ENCODE measurements at regions not wholly inside any gene's neighbourhood (a gene's known extent, or its start where the extent isn't known, plus 50 kb on each side); places are given as distances from the start of the nearest gene placed in this dataset.
"Not testable (repeated sequence)": the region's sequence is repeated elsewhere in the genome, so short reads cannot be mapped to it uniquely, and the experiment has no call there.

DNA sequence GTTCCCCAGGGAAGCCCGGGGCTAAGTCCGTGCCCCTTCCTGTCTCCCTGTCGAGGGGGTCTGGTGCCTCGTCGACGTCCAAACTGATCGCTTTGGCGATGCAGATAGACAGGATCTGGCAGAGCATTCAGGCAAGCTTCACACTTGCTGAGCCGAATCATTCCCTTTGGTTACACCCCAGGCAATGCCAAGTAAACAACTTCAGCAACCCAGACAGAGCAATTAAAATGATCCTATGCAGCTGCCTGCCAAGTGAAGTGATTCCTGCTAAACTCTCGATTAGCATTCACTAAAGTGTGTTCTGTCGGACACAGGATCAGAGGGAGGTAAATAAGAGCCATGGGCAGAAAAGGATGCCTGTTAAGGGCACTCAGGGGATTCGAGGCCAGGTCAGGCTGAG is 108.2 kb upstream of the RAB12 start:
- DNase-seq, result peak; percentile 19

DNA sequence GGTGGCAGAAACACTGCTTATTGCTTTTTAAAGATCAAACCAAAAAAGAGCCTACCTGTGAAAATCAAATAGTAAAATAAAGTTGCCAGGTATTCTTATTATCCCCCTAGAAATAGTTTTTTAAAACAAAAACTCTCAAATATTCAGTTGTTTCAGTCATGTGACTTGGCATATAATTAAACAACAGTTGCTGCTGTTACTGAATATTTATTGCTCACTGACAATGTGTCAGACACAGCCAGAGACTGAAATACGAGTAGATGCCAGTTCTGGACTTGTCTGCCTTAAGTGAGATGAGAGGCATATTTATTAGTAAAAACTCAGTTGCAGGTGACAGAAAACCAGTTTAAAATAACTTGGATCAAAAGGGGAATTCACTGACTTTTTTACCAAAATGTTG is 106.0 kb upstream of the RAB12 start:
- DNase-seq, result no peak

DNA sequence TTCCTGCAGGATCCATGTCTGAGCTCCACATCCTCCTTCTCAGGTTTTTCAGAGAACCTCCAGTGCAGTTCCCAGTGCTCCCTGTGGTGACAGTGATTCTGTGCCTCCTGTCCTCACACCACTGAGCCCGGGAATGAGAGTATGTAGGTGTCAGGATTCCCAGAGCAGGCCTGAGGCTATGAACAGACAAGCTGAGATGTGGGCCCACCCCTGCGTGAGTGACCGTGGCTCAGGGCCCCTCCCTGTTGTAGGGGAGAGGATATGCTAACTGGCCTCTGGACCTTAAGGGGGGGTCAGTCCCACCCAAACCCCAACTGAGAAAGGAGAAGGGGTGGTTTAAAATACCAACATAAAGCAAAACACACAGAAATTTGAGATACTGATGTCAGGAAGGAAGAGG is 104.8 kb upstream of the RAB12 start:
- DNase-seq, result no peak

DNA sequence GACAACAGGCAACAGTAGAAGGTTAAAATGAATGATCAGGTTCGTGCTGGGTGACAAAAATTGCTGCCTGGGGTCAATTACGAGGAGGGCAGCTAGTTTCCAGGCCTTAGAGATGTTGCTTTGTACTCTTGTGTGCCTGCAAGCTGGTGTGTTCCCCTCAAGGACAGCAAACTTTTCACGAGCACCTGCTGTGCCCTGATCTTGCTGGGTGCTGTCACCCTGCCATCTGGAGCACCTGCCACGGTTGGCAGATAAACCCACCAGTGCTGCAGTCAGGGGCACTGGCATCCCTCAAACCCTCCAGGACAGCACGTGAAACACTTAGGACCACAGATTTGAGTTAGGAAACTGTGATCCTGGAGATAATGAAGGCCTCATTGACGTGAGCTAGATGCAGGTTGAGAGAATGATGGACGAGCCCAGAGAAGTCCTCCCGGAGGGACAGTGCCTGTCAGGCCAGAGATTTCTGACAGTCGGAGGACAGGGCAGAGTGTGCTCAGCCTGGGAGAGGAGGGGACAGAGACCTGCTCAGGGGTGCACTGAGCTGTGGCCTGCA is 104.3 kb upstream of the RAB12 start:
- no peak for DNase-seq

DNA sequence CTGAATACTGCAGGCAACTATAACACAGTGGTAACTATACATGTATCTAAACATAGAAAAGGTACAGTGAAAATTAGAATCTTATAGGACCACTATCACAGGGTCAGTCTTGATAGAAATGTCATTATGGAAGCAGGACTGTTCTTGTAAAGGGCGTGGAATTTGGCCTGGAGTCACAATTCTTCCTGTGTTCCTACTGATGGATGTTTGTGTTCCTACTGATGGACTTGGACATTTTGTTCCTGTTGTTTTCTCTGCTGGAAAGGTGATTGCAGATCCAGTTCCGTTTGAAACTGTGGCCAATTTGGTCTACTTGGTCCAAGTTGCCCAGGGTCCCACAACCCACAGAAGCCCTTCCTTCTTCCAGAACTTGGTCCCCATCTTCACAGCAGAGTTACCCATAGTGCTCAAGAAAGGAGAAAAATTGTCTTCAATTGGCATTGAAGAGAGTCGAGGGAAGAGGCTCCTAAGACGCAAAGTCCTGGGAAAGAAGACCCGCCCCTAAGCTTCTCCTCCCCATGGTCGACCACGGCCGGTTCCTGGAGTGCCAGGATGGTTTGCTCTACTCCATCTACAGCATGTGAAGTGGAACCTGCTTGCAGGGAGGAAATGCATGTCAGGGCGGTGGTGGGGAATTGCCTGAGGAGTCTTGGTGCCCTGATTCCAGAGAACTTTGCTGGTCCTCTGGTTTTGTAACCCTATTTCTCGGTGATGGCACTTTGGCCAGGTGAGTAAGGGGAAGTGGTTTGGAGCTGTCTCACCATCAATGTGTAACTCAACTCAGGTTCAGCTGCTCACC is 102.8 kb upstream of the RAB12 start:
- DNase-seq, result no peak

DNA sequence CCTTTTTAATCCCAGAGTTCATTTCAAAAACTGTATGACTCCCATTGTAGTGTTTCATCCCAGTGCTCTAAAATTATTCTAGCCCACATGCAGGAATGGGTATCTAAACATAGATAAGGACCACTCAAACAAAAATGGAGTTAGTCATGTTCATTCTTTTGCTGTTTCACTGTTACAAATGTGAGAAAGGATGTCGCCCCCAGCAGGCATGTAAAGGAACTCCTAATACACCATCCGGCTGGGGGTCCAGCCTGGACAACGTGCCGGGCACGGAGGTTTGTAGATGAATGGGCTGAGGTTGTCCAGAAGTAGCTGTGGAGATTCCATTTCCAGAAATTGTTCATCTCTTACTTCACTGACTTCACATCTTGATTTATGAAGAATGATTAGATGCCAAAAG is 101.9 kb upstream of the RAB12 start:
- DNase-seq, result no peak

DNA sequence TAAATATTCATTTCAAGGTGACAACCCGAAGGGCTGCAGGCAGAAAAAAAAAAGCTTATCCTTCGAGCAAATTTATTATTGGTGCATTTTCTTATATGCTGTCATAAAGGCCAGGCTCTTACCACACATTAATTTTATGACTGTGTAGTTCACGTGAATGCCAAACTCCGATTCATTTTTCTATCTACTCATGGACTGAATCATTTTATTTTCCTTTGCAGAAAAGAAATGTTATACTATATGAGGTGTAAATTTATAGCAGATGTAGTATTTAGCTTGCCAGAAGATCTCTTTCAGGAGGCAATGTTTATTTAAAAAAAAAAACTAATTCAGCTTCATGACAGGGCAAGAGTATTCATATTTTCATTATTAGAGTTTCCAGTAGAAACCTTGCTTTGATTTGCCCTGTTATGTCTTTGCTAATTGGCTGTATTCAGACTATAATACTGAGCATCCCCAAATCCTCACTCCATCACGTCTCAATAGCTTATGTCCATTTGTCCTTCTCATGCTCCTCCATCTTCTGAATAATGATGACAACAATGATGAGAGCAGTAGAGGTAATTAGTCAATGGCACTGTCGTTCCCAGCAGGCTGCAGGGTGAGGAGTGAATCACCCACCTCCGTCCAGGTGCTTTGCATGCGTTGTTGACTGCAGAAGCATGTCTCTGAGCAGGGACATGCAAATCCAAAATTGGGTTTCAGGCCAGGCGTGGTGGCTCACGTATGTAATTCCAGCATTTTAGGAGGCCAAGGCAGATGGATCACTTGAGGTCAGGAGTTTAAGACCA is 101.1 kb upstream of the RAB12 start:
- no peak for DNase-seq

DNA sequence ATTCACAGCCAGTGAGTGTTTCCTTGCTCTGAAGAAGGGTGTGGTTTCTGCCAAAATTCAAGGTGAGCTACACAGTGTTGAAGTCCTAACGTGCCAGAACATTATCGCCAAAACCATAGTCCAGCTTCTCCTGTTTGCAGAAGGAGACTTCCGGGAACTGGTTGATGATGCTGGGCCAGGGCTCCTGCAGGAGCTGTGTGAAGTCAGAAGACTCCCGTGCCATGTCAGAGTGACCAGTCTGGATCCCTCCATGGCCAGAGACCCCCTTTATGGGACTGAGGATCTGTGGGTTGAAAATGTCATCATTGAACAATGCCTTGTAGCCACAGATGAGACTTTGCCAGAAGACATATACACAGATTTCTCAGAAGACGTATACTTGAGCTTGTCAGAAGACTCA is 96.0 kb upstream of the RAB12 start:
- no peak for DNase-seq

DNA sequence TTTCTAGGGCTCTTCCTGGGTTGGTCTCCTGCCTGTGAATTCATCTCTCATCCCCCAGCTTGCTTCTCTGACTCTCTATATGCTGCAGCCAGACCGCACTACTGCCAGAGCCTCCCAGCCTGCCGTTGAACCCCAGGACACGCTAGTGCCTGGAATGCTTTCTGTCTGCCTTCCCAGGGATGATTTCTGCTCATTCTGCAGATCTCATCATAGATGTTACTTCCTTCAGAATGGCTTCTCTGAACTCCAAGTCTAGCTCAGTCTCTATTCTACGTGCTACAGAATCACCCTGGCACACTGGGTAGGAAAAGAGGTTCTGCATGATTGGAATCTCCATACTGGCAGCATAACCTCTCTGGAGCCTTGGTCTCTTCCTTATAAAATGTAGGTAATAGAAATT is 94.8 kb upstream of the RAB12 start:
- DNase-seq, result no peak

DNA sequence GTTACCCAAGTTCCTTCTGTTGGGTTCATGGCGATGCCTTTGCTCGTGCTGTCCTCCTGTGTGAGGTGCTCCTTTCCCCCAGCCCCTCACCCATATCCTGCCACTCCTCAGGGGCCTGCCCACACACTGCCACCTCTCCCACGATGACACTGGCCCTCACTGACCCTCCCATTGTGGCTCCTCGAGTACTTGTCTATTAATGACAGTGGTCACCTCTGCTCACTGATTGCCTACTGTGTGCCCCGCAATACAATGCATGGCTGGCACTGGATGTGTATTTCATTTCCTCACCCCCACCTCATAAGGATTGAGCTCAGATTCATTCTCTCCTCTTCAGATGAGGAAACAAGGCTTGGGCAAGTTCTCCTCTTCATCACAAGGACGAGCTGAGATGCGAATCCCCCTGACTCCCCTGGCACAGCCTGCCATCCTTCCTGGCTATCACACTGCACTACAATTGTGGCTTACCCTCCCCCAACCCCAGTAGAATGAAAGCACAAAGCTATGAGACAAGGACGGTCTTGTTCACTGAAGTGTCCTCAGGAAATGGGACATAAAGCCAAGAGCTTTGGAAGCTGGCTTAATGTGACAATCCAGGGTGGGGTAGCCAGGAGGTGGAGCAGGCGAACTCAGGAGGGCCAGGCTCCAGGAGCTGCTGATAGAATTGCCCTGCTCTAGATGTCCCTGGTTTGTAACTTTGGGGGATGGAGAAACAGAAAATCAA is 93.9 kb upstream of the RAB12 start:
- DNase-seq, result no peak

DNA sequence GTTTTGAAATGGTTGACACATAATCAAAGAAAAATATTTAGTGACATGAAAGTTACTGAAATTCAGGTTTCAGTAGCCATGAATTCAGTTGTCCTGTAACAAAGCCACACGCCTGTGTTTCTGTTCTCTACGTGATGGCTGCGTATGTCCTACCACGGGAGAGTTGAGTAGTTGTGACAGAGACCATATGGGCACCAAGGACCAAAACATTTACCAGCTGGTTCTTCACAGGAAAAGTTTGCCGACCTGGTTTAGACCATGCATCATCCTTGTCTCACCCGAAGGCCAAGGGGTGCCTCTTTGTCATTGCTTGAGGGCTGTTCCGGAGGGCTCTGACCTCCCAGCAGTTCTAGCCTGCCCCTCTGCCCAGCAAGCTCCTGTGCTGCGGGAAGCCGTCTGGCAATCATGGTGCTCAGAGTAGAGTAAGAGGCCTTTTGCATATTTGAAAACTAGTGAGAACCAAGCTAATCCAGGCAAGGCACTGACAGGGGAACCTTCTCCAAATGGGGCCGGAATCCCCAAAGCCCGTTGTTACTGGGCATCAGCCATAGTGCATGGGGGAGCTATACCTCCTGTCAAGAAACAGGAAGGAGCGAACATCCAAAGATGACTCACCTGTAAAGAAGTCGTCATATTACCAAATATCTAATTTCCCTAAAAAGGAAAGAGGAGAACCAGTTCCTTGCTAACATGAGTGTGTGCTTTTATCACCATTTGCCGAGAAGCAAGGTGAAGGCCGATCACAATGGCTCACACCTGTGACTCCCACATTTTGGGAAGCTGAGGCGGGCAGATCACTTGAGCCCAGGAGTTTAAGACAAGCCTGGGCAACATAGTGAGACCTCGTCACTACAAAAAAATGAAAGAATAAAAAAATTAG is 92.6 kb upstream of the RAB12 start:
- no peak for DNase-seq

DNA sequence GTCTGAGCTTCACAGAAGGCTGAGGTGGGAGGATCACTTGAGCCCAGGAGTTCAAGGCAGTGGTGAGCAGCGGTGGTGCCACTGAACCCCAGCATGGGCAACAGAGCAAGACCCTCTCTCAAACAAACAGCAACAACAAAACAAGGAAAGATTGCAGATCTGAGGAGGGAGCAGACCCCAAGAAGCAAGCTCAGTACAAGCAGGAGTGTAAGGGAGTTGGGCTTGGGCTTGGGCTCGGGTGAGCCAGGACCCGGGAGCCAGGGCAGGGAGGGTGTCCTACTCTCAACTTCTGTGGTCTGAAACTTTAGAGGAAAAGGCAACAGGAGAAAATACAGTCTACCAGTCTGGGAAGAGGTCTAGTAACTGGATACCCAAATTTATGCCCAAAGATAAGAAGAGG is 92.0 kb upstream of the RAB12 start:
- no peak for DNase-seq

DNA sequence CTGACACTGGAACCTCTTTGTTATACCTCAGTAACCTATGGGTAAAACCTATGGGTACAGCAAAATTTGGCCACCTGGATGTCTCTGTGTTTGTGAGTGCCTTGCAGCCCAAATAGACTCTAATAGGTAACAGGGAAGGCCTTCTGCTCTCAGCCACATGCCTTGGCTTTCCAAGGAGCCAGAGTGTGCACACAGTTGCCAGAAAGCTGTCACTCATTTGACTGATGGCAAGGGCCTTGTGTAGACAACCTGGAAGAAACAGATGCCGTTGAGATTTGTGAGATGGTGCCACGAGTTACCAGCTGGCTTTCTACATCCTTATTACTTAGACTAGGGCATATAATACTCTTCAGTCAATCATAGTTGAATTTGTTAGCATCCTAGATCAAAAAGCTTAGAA is 90.1 kb upstream of the RAB12 start:
- DNase-seq, result no peak

DNA sequence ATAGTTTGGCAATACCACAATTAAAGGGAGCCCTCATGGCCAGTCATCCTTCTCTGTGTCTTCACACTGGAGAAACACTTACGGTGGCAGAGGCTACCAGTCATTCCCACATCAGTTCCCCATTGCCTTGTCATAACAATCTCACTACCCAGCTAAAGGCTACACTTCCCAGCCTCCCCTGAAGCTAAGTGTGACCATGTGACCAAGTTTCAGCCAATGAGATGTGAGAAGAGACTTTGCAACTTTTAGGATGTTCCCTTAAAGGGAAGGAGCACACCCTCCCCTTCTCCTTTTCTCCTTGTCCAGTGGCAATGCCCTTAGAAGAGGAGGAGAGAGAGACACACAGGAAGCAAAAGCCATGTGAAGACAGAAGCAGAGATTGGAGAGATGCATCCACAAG is 89.0 kb upstream of the RAB12 start:
- no peak for DNase-seq

DNA sequence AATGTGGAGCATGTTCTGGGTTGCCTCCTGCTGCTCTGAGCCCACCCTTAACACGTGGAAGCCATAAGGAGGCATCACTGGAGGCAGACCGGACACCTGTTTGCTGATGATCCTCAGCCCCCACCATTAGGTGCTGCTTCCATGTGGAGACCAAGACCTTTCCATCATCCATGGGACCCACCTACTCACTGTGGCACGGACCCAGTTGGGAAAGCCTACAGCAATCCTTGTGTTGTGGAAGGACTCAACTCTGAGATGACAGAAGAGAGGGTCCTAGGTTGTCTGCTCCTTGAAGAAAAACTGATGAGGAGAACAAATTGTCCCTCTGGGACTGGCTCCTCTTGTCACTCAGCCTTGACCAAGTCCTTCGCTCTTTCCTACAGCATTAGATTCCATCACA is 86.5 kb upstream of the RAB12 start:
- no peak for DNase-seq

DNA sequence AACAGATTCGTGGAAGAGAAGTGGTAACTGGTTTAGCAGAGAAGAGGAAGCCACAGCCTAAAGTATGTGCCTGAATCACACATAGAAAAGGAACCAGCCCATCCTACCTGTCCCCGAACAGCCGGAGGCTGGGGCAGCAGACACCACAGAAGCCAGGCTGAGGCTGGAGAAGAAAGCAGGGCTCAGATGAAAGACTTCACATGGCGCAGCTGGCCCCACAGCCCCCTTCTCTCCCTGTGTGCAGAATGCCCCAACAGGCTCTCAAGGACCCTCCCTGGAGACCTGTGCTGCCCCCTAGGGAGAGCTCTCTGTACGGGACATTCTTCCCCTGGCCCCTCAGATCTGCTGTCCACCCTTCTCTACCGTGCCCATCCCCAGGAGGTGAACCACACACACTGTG is 83.5 kb upstream of the RAB12 start:
- DNase-seq, result no peak

DNA sequence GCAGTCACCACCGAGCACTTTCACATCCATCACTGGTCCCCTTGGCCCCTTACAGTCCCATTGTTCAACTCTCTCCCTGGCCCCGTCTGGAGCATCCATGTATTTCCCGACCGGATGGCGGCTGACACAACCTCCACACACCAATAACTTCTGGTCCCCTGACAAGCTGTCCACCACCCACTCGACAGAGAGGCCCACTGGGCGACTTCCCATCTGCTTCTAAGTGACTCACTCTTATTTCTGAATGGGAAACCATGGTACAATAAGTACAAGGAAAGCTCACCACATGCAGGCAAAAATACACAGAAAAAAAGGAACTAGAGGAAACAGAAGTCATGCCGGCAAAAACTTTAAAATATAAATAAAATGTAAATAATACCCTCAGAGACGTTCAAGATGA is 82.9 kb upstream of the RAB12 start:
- DNase-seq, result no peak

DNA sequence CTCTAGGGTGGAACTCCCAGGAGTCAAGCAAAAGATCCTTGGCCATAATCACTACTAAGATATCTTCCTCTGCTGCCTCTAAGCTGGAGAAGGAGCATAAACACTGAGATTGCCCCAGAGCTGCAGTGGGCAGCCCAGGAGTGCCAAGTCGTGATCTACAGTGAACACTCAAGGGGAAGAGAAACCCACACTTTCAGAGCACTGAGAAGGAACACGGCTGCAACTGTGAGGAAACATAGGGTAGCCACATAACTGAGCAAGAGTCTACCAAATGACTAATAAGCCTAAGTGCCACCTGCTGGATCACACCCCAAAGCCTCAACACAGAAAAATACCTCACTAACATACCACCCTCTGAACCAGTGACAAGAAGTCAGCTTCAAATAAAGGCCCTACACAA is 79.6 kb upstream of the RAB12 start:
- no peak for DNase-seq

DNA sequence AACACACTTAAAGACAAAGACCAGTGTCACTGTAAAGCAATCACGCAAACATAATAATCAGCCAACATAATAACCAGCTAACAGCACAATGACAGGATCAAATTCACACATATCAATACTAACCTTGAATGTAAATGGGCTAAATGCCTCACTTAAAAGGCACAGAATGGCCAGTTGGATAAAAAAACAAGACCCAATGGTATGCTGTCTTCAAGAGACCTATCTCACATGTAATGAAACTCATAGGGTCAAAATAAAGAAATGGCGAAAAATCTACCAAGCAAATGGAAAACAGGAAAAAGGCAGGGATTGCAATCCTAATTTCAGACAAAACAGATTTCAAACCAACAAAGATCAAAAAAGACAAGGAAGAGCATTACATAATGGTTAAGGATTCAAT is 78.2 kb upstream of the RAB12 start:
- not testable (repeated sequence) for DNase-seq

DNA sequence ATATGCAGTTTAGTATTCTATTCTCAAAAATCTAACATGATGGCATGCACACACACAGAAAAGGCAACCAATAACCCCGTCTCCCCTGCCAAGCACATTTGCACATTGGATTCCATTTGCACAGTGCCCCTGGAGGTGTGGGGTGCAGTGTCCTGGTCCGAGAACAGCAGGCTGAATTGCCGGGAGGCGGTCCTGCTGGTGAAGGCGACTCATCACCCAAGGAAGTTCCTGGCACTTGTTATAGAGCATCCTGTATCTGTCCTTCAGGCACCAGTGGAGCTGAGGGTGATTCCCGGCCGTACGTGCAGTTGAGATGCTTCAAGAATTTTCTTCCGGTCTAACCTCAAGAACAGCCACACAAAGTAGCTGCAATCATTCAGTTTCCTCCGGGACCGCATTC is 73.0 kb upstream of the RAB12 start:
- DNase-seq, result no peak

DNA sequence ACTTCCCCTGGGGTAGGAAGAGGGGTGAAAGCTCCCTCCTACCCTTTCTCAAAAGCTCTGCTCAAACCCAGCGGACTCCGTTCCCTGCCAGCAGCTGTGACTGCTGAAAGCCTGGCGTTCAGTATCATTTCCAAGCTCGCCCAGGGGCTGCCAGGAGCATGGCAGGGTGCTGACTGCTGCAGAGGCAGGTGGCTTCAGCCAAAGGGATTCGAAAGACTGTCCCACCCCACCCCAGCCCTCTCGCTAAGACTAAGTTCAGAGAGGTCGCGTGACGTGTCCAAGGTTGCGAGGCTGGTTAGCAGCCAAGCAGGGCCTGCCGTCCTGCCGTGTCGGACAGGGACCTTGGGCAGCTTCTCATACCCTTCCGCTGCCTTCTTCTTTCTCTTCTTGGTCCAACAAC is 72.3 kb upstream of the RAB12 start:
- DNase-seq, result no peak

DNA sequence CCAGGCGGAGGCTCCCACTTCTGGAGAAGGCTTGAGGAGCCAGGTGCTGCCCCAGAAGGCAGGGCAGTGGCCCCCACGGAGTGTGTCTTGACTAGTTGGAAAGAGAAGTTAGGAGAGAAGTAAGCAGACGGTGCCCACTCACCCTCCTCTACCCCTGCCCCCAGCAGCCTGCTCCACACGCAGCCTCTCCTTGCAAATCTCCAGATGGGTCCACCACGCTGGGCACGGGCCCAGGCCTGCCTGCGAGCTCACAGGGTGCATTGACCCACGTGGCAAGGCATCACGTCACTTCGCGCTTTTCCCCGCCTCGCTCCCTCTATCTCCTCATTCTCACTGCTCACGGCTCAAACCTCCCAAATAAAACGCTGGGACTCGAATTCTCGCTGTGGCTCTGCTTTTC is 71.8 kb upstream of the RAB12 start:
- DNase-seq, result no peak

DNA sequence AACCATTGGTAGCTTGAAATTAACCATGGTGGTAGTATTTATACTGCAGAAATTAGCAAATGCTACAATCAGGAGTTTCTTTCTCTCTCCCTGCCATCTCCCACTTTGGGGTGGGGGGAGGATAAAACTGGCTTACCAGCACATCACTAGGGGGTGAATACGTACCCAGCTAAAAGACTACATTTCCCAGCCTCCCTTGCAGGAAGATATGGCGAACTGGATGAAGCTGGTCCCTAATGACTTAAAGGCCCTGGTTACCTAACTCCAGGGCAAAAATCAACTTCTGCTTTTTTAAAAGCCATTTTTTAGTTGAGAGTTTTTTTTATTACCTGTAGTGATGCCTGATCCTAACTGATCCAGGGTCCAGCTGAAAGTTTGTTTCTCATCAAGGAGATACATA is 70.3 kb upstream of the RAB12 start:
- DNase-seq, result no peak

All from NCI-H1092 (cell line).